Esophagus squamous epithelium (tissue), 5 donors: ENCODE measurements at regions not wholly inside any gene's neighbourhood (a gene's known extent, or its start where the extent isn't known, plus 50 kb on each side); places are given as distances from the start of the nearest gene placed in this dataset.

Experiments used
- DNase-seq: peaks from one replicate; lab custom pipeline; 2025; lab: John Stamatoyannopoulos, UW
- H3K27ac ChIP-seq, 4 donors: fragments of 200-600 bp; sonication (generic); one replicate each; pipeline ENCODE4 v1.5.1; 2016 to 2019; ENCODE audit warnings: mild to moderate bottlenecking in 1 of 4
- H3K27me3 ChIP-seq, 4 donors: fragments of 200-600 bp; sonication (generic); 1 replicate in 3 of 4; 2 replicates in 1 of 4; pipeline versions ENCODE4 v1.5.1 to v1.6.0; 2017 to 2021; ENCODE audit warnings: antibody characterized with exemption in 1 of 4
- H3K36me3 ChIP-seq, 3 donors: fragments of 200-600 bp; sonication (generic); one replicate each; pipeline ENCODE4 v1.5.1; 2016 to 2019
- H3K4me1 ChIP-seq, 3 donors: fragments of 200-600 bp; sonication (generic); one replicate each; pipeline ENCODE4 v1.5.1; 2017 to 2019
- H3K4me3 ChIP-seq, 4 donors: fragments of 200-600 bp; sonication (generic); 1 replicate in 3 of 4; 2 replicates in 1 of 4; pipeline ENCODE4 v1.5.1; 2016 to 2019; ENCODE audit warnings: mild to moderate bottlenecking in 2 of 4, moderate library complexity in 1 of 4
- H3K9me3 ChIP-seq, 3 donors: fragments of 200-600 bp; sonication (generic); one replicate each; pipeline ENCODE4 v1.5.1; 2016 to 2019
- CTCF ChIP-seq, 6 experiments: fragments of 450-650 bp in 4 of 6; fragments of 200-600 bp in 2 of 6; sonication (generic) in 2 of 6; IDR thresholded peaks; one replicate each; pipeline ENCODE4 v1.5.1; 2016 to 2019; ENCODE audit warnings: antibody characterized with exemption in 6 of 6, mild to moderate bottlenecking in 4 of 6, moderate library complexity in 4 of 6
- POLR2A ChIP-seq, 4 donors: fragments of 450-650 bp; IDR thresholded peaks; one replicate each; pipeline ENCODE4 v1.6.1; 2017; ENCODE audit warnings: antibody characterized with exemption in 4 of 4, mild to moderate bottlenecking in 4 of 4, moderate library complexity in 3 of 4
- WGBS, 2 donors: methylation state at CpG; one replicate each; pipeline ENCODE4 v1.1.5; 2018; 5-methylcytosine and 5-hydroxymethylcytosine counted together
- intact Hi-C: fragments of 100-400 bp; cut with DNase I; formaldehyde crosslinking; loops from one replicate; pipeline ENCODE4 v1.15.0; 2022
- donor health status: DM: yes; HTN: yes; CAD: no.

GRCh38 chr6:67886036-67886707 lies 748.9 kb upstream of the ADGRB3 start:
- 71 to 81% methylated on average over 5 of the region's 5 CpGs for WGBS, 2 donors
- H3K27ac ChIP-seq: no peak overlapping the region
- no peaks in the 10 kb centered on the region for H3K27me3 ChIP-seq
- no peak for DNase-seq
- no peaks in the 10 kb centered on the region for H3K4me1 ChIP-seq
- TF ChIP-seq CTCF (IDR thresholded peaks at IDR 0.05) (no peak), POLR2A (IDR thresholded peaks at IDR 0.05) (no peak)
- no peak overlapping the region for H3K4me3 ChIP-seq
- H3K9me3 ChIP-seq: peaks cover 0 to 24% (median 0%) of the 10 kb centered on the region in 3 donors
- intact Hi-C loops: no loop called here
- no peaks in the 10 kb centered on the region for H3K36me3 ChIP-seq

- Histone ChIP-seq H3K36me3 (no peaks in the 10 kb centered on the region), H3K27ac (no peak overlapping the region), H3K4me3 (no peak overlapping the region), H3K27me3 (no peaks in the 10 kb centered on the region), H3K9me3 (peaks cover 0 to 24% (median 0%) of the 10 kb centered on the region in 3 donors), H3K4me1 (no peaks in the 10 kb centered on the region)
- no peak for DNase-seq
- WGBS, 2 donors: 81 to 84% methylated on average over 14 of the region's 14 CpGs
- TF ChIP-seq POLR2A (IDR thresholded peaks at IDR 0.05) (no peak), CTCF (IDR thresholded peaks at IDR 0.05) (no peak)
- intact Hi-C loops: no loop called here
These were observed 749.7 kb upstream of the ADGRB3 start for GRCh38 chr6:67885081-67886033.

- 83 to 96% methylated on average over 8 of the region's 8 CpGs for WGBS, 2 donors
- no peaks in the 10 kb centered on the region for H3K27me3 ChIP-seq
- no peaks in the 10 kb centered on the region for H3K4me1 ChIP-seq
- TF ChIP-seq CTCF (IDR thresholded peaks at IDR 0.05) (no peak), POLR2A (IDR thresholded peaks at IDR 0.05) (no peak)
- intact Hi-C loops: no loop called here
- no peak for DNase-seq
- H3K4me3 ChIP-seq: no peak overlapping the region
- H3K36me3 ChIP-seq: no peaks in the 10 kb centered on the region
- peaks cover 0 to 24% (median 0%) of the 10 kb centered on the region in 3 donors for H3K9me3 ChIP-seq
- no peak overlapping the region for H3K27ac ChIP-seq
These were observed 750.6 kb upstream of the ADGRB3 start for GRCh38 chr6:67884442-67884841.

GRCh38 chr6:67883500-67884366 lies 751.3 kb upstream of the ADGRB3 start:
- no peaks in the 10 kb centered on the region for H3K27me3 ChIP-seq
- H3K27ac ChIP-seq: no peak overlapping the region
- WGBS, 2 donors: 78 to 81% methylated on average over 11 of the region's 11 CpGs
- intact Hi-C loops: no loop called here
- H3K36me3 ChIP-seq: no peaks in the 10 kb centered on the region
- no peak overlapping the region for H3K4me3 ChIP-seq
- TF ChIP-seq POLR2A (IDR thresholded peaks at IDR 0.05) (no peak), CTCF (IDR thresholded peaks at IDR 0.05) (no peak)
- no peak for DNase-seq
- H3K9me3 ChIP-seq: peaks cover 0 to 24% (median 0%) of the 10 kb centered on the region in 3 donors
- no peaks in the 10 kb centered on the region for H3K4me1 ChIP-seq
